SU-DHL-6 (cell line): ENCODE measurements at regions not wholly inside any gene's neighbourhood (a gene's known extent, or its start where the extent isn't known, plus 50 kb on each side); places are given as distances from the start of the nearest gene placed in this dataset.

Experiments used
- CTCF ChIP-seq: fragments of 200-600 bp; sonication (generic); IDR thresholded peaks from one replicate; pipeline ENCODE4 v1.5.1; 2017; ENCODE audit warnings: antibody characterized with exemption, mild to moderate bottlenecking, low read length, moderate library complexity; ENCODE audit not compliant: insufficient read depth, poor library complexity, severe bottlenecking
- EZH2phosphoT487 ChIP-seq: fragments of 200-600 bp; sonication (generic), shearing (Covaris generic); conservative IDR thresholded peaks from 2 replicates; pipeline ENCODE4 v1.6.1; 2018; ENCODE audit warnings: mild to moderate bottlenecking, antibody characterized with exemption, low read length, moderate library complexity, mixed read lengths

GRCh38 chr6:68144667-68145066 lies 490.4 kb upstream of the ADGRB3 start:
- no peak for TF ChIP-seq CTCF
- TF ChIP-seq EZH2phosphoT487: no peak
